AG04449 (cell line): ENCODE measurements at regions not wholly inside any gene's neighbourhood (a gene's known extent, or its start where the extent isn't known, plus 50 kb on each side); places are given as distances from the start of the nearest gene placed in this dataset.

Experiments used
- CTCF ChIA-PET: fragments of 350-600 bp; formaldehyde crosslinking; extraction: SDS; loops from one replicate; lab custom pipeline; 2021; ENCODE audit warnings: antibody characterized with exemption; lab: Yijun Ruan, JAX
- POLR2A ChIA-PET: fragments of 400-600, 350-600 bp; formaldehyde crosslinking; extraction: SDS; loops from one replicate; lab custom pipeline; 2020; ENCODE audit warnings: antibody characterized with exemption, inconsistent platforms; lab: Yijun Ruan, JAX
- DNase-seq: peaks from one replicate; pipeline ENCODE4 v3.0.0-alpha.2; 2010; ENCODE audit warnings: low read depth, low spot score
- H3K4me3 ChIP-seq: 2 replicates; pipeline ENCODE4 v1.5.1; 2011; ENCODE audit warnings: low read depth, mild to moderate bottlenecking, control low read depth, low read length
- TF ChIP-seq, protein P1 (sequence below): IDR thresholded peaks from one replicate; pipeline ENCODE4 v1.5.1; 2011; ENCODE audit warnings: mild to moderate bottlenecking, moderate library complexity, low read length, control low read depth, inconsistent platforms; ENCODE audit not compliant: insufficient read depth; ENCODE audit errors: missing control alignments

DNA sequence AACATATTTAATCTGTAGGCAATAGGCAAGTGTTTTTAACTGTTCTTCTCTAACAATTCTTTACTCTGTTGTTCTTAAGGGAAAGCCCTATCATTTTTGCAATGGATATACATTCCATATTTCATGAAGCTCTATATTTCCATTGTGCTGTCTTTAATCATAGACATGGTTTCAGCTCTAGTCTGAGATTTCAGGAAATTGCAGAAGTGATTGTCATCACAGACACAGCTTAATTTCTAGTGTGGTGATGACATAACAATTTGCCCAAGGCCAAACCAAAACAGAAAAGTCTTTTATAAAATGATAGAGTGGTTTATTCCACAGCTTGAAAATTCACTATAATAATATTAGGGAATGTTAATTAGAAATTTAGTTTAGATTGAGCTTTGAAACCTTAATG is 494.1 kb upstream of the SEMA3A start:
- DNase-seq = no peak
- ChIA-PET CTCF (interaction anchor here (0.8 kb wide), 1 partner anchor 11 kb away, joined by 3 read pairs; no protein-coding TSS in a partner anchor), POLR2A (no interaction called here)
- TF ChIP-seq, protein P1, sequence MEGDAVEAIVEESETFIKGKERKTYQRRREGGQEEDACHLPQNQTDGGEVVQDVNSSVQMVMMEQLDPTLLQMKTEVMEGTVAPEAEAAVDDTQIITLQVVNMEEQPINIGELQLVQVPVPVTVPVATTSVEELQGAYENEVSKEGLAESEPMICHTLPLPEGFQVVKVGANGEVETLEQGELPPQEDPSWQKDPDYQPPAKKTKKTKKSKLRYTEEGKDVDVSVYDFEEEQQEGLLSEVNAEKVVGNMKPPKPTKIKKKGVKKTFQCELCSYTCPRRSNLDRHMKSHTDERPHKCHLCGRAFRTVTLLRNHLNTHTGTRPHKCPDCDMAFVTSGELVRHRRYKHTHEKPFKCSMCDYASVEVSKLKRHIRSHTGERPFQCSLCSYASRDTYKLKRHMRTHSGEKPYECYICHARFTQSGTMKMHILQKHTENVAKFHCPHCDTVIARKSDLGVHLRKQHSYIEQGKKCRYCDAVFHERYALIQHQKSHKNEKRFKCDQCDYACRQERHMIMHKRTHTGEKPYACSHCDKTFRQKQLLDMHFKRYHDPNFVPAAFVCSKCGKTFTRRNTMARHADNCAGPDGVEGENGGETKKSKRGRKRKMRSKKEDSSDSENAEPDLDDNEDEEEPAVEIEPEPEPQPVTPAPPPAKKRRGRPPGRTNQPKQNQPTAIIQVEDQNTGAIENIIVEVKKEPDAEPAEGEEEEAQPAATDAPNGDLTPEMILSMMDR = no peak
- no peak overlapping the region for H3K4me3 ChIP-seq

DNA sequence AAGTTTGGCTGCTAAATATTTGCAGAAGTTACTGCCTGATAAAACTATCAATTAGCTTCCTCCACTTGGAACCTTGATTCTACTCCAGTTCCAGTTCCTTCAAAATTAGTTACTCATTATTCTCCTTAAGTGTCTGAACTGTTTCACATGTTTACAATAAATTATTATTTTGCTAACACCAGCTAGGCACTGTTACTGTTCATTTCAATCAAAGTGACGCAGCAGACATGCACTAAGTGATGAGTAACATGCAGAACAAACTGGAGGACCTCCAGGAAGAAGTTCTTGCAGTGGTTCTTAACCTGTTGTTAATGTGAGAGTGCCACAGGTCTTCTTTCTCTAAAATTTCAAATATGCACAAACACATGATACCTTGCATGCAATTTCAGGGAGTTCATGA is 491.8 kb upstream of the SEMA3A start:
- DNase-seq = no peak
- no peak overlapping the region for H3K4me3 ChIP-seq
- POLR2A ChIA-PET = no interaction called here
- TF ChIP-seq, protein P1 = no peak
- CTCF ChIA-PET = no interaction called here

DNA sequence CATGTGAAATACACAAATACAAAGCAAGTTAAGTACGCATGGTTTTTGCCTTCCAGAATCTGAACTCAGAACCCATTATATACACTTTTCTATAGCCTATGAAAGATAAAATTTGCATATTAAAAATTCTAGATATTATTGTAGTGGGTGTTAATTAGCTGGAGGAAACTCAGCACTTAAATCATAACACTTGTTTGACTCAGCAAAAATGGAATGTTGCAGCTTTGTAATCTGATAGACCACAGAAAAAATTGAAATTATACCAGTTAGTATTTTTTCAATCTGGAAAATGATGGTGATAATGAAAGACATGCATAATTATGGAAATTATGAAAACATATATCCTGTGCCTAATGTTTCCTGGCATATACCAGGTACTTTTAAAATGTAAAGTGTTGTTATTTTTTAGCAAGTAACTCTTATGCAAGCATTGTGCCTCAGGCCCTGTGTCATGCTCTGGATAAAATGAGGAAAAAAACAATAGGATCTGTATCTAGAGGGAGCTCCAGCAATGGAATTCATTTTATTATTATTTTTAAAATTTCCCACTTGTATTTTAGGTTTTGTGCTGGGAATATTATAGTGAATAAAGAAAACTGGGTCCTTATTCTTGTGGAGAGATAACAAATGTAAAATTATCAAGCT is 490.4 kb upstream of the SEMA3A start:
- ChIA-PET POLR2A (no interaction called here), CTCF (no interaction called here)
- TF ChIP-seq, protein P1 = no peak
- no peak for DNase-seq
- no peak overlapping the region for H3K4me3 ChIP-seq

DNA sequence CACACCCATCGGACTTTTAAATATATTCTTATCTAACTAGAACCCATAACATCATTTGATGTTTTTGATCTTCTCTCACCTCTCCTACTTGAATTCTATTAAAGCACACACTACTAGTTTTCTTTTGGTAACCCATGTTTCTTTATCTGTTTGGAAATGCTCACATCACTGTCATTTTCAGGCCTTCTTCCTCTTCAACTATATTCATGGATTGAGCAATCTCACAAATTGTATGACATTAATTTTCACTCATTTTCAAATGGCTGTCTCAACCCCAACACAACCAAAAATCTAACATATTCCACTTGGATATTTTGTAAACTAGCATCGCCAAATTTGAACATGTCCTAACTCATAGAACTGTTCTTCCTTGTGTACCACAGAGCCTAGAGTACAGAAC is 488.0 kb upstream of the SEMA3A start:
- POLR2A ChIA-PET = no interaction called here
- CTCF ChIA-PET = no interaction called here
- H3K4me3 ChIP-seq = no peak overlapping the region
- DNase-seq = no peak
- TF ChIP-seq, protein P1 = no peak

DNA sequence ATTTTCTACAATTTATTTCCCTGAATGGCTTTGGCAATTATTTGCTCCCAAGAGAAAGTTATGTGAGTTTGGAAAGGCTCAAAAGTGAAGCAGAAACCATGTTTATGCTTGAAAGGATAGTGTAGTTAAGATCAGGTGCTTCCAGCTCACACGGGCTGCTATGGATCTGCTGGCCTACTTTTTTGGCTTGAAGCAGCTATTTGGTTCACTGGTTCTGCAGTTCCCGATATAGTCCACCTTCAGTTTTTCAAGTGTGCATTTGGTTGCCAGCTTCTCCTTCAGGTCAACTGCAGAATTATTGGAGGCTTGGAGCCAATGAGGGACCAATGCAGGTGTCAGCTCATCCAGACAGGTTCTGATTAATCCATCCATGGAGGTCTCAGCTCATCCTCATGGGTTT is 484.3 kb upstream of the SEMA3A start:
- TF ChIP-seq, protein P1 = no peak
- POLR2A ChIA-PET = no interaction called here
- CTCF ChIA-PET = no interaction called here
- DNase-seq = no peak
- H3K4me3 ChIP-seq = no peak overlapping the region

DNA sequence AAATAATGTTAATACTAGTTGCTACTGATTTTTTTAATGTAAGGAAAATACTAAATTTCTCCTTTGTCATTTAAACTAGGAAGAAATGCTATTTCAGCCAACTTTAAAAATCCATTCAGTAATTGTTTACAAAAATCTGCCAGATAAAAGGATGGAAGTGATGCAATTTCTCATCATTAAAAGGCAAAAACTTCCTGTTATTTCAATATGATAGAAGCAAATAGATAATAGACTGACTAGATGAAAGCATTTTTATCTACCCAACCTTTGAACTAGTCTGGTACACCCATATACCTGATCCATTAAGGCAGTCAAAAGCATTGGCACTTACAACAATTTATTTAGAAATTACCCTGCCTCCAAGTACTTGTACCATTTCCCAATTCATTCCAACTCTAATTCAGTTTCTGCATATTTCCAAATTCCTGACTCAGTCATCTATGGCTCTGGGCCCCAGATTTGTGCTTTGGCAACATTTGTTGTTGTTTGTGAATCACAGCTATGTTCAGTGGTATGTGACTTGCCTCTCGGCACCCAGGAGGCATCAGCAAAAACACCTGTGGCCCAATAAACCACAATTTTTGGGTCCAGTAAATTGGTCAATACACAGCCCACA is 482.6 kb upstream of the SEMA3A start:
- ChIA-PET POLR2A (no interaction called here), CTCF (no interaction called here)
- TF ChIP-seq, protein P1 = no peak
- no peak overlapping the region for H3K4me3 ChIP-seq
- DNase-seq = no peak
